ENCODE measurements at regions not wholly inside any gene's neighbourhood (a gene's known extent, or its start where the extent isn't known, plus 50 kb on each side); places are given as distances from the start of the nearest gene placed in this dataset.

DNA sequence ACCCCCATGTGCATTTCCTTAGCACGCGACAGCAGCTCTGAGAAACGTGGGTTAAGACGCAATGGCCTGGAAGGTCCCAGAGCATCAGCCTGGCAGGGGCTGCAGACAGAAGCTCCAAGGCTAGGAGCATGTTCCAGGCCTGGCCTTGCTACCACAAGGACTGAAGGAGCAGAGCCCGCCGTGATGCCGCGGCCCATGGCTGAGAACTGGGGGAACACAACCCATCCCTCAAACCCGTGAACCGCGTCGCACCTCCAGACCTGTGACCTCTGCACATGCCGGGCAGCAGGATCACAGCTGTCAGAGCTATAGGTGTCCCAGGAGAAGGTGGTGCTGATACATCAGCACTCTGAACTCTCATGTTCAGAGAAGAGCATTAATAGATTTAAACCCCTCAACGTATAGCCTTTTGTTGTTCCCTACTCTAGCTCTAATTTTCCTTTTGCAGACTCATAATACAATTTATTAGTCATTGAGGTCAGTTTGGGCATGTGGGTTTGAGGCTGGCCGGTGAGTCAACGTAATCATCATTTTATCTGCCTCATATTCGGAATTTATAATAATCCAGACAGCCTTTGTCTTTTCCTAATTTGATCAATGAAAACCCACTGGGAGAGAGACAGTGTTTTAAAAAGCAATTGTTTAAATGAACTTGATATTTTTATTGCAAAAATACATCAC, 222.5 kb upstream of the TCERG1L start:
- TF ChIP-seq, protein P1, sequence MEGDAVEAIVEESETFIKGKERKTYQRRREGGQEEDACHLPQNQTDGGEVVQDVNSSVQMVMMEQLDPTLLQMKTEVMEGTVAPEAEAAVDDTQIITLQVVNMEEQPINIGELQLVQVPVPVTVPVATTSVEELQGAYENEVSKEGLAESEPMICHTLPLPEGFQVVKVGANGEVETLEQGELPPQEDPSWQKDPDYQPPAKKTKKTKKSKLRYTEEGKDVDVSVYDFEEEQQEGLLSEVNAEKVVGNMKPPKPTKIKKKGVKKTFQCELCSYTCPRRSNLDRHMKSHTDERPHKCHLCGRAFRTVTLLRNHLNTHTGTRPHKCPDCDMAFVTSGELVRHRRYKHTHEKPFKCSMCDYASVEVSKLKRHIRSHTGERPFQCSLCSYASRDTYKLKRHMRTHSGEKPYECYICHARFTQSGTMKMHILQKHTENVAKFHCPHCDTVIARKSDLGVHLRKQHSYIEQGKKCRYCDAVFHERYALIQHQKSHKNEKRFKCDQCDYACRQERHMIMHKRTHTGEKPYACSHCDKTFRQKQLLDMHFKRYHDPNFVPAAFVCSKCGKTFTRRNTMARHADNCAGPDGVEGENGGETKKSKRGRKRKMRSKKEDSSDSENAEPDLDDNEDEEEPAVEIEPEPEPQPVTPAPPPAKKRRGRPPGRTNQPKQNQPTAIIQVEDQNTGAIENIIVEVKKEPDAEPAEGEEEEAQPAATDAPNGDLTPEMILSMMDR (IDR thresholded peaks at IDR 0.05): no peak
- TF ChIP-seq POLR2A (IDR thresholded peaks at IDR 0.05) (no peak), EP300 (IDR thresholded peaks at IDR 0.05) (no peak)
